NCI-H1930 (cell line): ENCODE measurements at regions not wholly inside any gene's neighbourhood (a gene's known extent, or its start where the extent isn't known, plus 50 kb on each side); places are given as distances from the start of the nearest gene placed in this dataset.
"Not testable (repeated sequence)": the region's sequence is repeated elsewhere in the genome, so short reads cannot be mapped to it uniquely, and the experiment has no call there.

Experiments
- DNase-seq, 2 experiments: peaks; one replicate each; lab custom pipeline; 2025; lab: John Stamatoyannopoulos, UW

GRCh38 chr3:5476403-5476802 is 288.9 kb downstream of the EDEM1 start:
- no peak for DNase-seq

DNA sequence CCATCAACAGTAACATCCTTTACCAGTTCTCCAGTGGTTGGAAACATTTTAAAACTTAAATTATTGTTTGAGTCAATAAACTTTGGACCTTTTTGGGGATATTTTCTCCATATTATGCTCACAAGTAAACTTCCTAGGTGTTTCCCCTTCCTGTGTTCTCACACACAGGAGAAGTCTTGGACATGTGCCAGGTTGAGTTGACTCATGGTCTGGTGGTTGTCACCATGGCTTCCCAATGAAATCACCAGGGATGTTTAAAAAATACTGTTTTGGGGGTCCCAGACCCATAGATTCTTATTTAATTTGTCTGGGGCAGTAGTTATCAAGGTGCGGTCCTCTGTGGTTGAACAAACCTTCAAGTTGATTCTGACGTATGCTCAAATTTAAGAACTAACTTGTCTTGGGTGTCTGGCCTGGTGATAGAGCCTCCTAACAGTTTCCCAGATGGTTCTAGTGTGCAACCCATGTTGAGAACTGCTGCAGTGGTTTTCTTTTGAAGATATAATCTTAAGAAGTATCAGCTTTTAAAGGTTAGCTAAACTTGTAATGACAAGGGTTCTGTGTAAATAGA is 291.8 kb downstream of the EDEM1 start:
- DNase-seq: no peak

GRCh38 chr3:5480190-5480589 is 292.7 kb downstream of the EDEM1 start:
- no peak for DNase-seq

- DNase-seq: no peak
These were observed 297.9 kb downstream of the EDEM1 start for GRCh38 chr3:5485427-5485826.

- DNase-seq: no peak
These were observed 301.3 kb downstream of the EDEM1 start for GRCh38 chr3:5488771-5489170.

- DNase-seq: no peak
These were observed 302.0 kb downstream of the EDEM1 start for GRCh38 chr3:5489536-5489935.

DNA sequence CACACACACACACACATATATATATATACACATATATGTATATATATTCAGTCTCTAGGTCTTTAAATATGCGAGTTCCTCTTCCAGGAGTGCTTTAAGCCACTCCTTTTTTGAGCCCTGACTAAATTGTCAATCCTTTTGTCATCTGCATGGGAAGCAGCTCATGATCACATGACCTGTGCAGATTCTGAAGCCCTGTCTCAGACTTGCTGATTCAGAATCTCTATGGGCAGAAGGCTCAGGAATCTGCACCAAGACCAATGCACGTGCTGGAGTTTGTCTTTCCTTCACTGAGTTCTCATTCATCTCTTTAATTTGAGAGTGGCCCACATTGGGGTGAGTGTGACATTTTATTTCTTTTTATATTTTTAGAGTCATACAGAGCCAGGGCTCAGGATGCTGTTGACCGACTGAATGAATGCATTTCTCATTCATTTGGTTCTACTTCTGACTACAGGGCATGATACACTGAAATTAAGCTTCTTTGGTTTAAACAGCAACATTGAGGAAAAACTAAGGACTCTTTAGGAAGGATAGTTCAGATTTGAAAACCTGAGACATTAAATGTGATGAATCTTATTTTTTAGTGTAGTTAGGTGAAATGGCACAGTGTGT is 307.5 kb downstream of the EDEM1 start:
- no peak for DNase-seq

DNA sequence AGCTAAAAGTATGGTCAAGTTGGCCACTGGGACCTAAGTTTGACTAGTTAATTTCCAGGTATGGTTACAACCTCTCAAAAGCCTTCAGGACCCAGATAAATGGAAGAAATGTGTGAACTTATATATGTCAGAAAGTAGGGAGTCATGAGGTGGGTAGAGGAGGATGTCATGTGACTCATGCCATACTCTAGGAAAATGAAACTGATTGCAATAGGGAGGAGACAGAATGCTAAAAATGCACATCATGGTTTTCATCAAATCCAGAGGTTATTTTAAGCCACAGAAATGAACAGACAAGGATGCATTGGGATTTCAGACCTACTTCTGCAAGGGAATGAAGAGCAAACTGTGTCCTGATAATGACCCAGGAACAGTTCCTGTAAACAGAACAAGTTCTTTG is 310.0 kb downstream of the EDEM1 start:
- no peak for DNase-seq

DNA sequence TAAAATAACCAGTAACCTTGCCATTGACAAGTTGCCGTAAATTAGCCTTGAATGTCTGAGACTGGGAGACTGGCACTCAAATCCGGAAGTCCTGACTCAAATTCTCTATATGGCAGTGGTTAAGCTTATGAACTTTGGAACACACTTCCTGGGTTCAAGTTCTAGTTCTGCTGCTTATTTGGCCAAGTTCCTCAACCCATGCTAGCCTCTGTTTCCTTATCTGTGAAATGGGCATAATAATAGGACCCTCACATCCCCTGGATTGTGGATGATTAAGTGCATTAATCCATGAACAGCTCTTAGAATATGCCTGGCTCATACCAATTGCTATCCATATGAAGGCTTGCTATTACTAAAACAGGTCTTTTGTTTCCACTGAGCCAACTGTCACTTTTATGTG is 311.5 kb downstream of the EDEM1 start:
- DNase-seq: no peak

- DNase-seq: no peak
These were observed 311.9 kb downstream of the EDEM1 start for GRCh38 chr3:5499404-5499803.

DNA sequence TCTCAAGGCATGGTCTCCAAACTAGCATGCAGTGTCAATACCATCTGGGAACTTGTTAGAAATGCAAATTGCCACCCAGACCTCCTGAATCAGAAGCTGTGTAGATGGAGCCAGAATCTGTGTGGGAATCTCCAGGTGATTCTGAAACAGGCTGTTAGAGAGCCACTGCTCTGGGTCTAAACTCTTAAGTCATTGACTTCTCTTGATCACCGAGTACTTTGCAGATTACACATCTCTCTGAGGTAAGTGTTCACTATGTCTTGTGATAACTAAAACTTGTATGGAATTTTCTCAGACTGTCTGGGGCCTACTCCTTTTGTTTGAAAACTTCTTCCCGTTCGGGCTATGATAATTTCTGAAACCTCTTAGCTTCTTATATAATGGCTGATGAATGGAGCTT is 315.6 kb downstream of the EDEM1 start:
- DNase-seq: no peak

GRCh38 chr3:5504135-5504534 is 316.6 kb downstream of the EDEM1 start:
- DNase-seq: no peak

GRCh38 chr3:5505163-5505562 is 317.7 kb downstream of the EDEM1 start:
- DNase-seq: no peak

DNA sequence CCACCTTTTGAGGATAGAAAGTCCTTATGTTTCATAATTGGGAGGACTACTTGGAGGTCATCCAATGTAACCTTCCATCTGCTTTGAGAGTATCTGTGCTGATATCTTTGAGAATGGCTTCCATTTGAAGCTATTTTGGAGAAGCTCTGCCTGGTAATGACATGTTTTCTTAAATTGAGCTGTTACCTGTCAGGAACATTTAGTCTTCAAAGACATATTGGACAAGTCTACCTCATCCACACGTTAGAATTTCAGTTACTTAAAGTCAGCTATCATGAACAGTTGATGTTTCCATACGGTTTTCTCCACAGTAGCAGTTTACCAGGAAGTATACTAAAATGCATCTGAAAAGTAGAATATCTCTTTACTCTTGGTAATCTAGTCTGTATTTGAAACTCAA is 318.5 kb downstream of the EDEM1 start:
- DNase-seq: no peak

DNA sequence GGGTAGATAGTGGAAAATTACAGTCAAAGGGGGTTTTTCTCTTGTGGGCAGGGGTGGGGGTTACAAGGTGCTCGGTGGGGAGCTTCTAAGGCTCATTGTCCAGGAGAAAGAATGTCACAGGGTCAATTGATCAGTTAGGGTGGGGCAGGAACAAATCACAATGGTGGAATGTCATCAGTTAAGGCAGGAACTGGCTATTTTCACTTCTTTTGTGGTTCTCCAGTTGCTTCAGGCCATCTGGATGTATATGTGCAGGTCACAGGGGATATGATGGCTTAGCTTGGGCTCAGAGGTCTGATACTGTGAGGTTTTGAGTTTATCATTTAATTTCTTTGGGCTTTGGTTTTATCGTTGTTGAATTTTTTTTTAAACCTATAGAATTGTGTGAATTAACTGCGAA is 321.4 kb downstream of the EDEM1 start:
- not testable (repeated sequence) for DNase-seq

- no peak for DNase-seq
These were observed 322.8 kb downstream of the EDEM1 start for GRCh38 chr3:5510300-5510699.

- no peak for DNase-seq
These were observed 330.4 kb downstream of the EDEM1 start for GRCh38 chr3:5517921-5518320.

- no peak for DNase-seq
These were observed 332.7 kb downstream of the EDEM1 start for GRCh38 chr3:5520237-5520636.

GRCh38 chr3:5523125-5523524 is 335.6 kb downstream of the EDEM1 start:
- DNase-seq: no peak

DNA sequence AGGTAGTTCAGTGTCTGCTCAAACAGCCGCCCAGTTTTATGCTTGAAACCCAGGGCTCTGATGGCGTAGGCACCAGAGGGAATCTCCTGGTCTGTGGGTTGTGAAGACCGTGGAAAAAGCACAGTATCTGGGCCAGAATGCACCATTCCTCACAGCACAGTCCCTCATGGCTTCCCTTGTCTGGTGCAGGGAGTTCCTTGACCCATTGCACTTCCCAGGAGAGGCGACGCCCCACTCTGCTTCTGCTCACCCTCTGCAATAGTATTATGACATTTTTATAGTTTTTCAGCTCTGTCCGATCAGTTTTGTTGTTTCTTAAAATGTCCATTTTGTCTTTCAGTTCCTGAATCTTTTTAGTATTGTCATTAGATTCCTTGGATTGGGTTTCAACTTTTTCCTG is 343.5 kb downstream of the EDEM1 start:
- no peak for DNase-seq

DNA sequence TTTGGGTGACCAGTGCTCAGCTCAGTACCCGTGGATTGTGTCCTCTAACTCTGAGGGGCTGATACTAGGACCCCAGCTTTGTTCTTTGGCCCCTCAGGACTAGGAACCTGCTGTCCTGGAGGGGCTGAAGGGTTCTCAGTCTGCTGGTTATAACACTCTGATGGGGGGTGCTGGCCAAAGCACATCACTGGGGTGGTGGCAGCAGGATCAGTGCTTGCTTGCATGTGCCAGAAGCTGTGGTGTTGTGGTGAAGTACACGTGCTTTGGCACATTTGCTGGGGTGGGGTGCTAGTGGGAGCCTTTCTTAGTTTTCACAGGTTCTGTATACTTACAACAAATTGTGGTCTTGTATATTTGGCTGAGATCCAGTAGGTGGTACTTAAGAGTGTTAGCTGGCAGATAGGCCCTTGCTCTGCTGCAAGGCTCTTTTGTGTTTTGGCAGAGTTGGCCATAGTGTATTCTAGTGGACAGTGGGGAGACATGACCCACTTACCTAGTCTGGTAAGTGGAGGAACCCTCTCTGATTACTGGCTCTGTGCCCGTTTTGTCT is 344.3 kb downstream of the EDEM1 start:
- DNase-seq: no peak

GRCh38 chr3:5540532-5540931 is 353.0 kb downstream of the EDEM1 start:
- no peak for DNase-seq

- DNase-seq: no peak
These were observed 355.0 kb downstream of the EDEM1 start for GRCh38 chr3:5542472-5542871.

GRCh38 chr3:5543047-5543446 is 355.5 kb downstream of the EDEM1 start:
- no peak for DNase-seq
